ENCODE measurements at regions not wholly inside any gene's neighbourhood (a gene's known extent, or its start where the extent isn't known, plus 50 kb on each side); places are given as distances from the start of the nearest gene placed in this dataset.
A peak's percentile ranks its signal among the peaks of the same experiment; 100 is the strongest.

- intact Hi-C loops (cut with micrococcal nuclease), result no loop called here
- ChIA-PET POLR2A (no interaction called here), CTCF (interaction anchor here (0.6 kb wide), 1 partner anchor 699 kb away, joined by 3 read pairs; no protein-coding TSS in a partner anchor)
- Mint-ChIP-seq H3K27me3 (ENCODE audit: insufficient read depth, unreplicated experiment) (no peaks in the 10 kb centered on the region), H3K27ac (ENCODE audit: low read depth, unreplicated experiment) (no peak overlapping the region), H3K36me3 (ENCODE audit: insufficient read depth, unreplicated experiment) (no peaks in the 10 kb centered on the region), H3K9me3 (ENCODE audit: unreplicated experiment) (peaks cover 14% of the 10 kb centered on the region), H3K4me3 (ENCODE audit: unreplicated experiment) (no peak overlapping the region), H3K4me1 (ENCODE audit: insufficient read depth, unreplicated experiment) (peaks cover 4% of the 10 kb centered on the region)
- no peak for TF ChIP-seq CTCF (IDR thresholded peaks at IDR 0.05; ENCODE audit: unreplicated experiment)
- DNase-seq (ENCODE audit: unreplicated experiment), result peak; percentile 7
- BruUV-seq (replicated peaks), result no TSS peak
These were observed 263.1 kb upstream of the CXCL12 start for GRCh38 chr10:44647877-44648542.

- no TSS peak for BruUV-seq (replicated peaks)
- Mint-ChIP-seq H3K27me3 (ENCODE audit: insufficient read depth, unreplicated experiment) (no peaks in the 10 kb centered on the region), H3K9me3 (ENCODE audit: unreplicated experiment) (peaks cover 8% of the 10 kb centered on the region), H3K4me1 (ENCODE audit: insufficient read depth, unreplicated experiment) (peaks cover 4% of the 10 kb centered on the region), H3K36me3 (ENCODE audit: insufficient read depth, unreplicated experiment) (no peaks in the 10 kb centered on the region), H3K4me3 (ENCODE audit: unreplicated experiment) (no peak overlapping the region), H3K27ac (ENCODE audit: low read depth, unreplicated experiment) (no peak overlapping the region)
- no peak for DNase-seq (ENCODE audit: unreplicated experiment)
- ChIA-PET POLR2A (no interaction called here), CTCF (no interaction called here)
- TF ChIP-seq CTCF (IDR thresholded peaks at IDR 0.05; ENCODE audit: unreplicated experiment), result no peak
- intact Hi-C loops (cut with micrococcal nuclease), result no loop called here
These were observed 260.2 kb upstream of the TMEM72 start for GRCh38 chr10:44650691-44651661.

DNA sequence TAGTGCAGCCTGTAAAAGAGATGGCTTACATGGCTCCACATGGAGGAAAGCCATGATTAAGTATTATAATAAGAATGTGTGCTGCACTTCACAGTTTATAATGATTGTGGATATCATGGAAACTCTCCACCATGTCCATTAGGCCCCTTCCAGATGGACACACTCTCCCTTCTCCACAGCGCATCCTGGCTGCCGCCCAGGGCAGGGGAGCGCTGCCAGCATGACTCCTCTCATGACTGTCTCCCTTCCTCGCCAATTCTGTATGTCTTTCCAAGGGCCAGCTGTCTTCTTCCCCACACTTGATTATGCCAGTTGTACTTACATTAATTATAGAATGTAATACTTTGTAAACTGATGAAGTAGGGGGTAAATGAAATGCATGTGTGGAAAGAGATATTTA lies 259.3 kb upstream of the TMEM72 start:
- peaks cover 4% of the 10 kb centered on the region for H3K4me1 Mint-ChIP-seq (ENCODE audit: insufficient read depth, unreplicated experiment)
- H3K4me3 Mint-ChIP-seq (ENCODE audit: unreplicated experiment), result no peak overlapping the region

More for the DNA sequence above, 259.3 kb upstream of the TMEM72 start:
- no peak for TF ChIP-seq CTCF (IDR thresholded peaks at IDR 0.05; ENCODE audit: unreplicated experiment)
- peak; percentile 5 for DNase-seq (ENCODE audit: unreplicated experiment)
- intact Hi-C loops (cut with micrococcal nuclease), result no loop called here
- POLR2A ChIA-PET, result no interaction called here
- no peaks in the 10 kb centered on the region for H3K36me3 Mint-ChIP-seq (ENCODE audit: insufficient read depth, unreplicated experiment)
- CTCF ChIA-PET, result no interaction called here
- no peak overlapping the region for H3K27ac Mint-ChIP-seq (ENCODE audit: low read depth, unreplicated experiment)
- no TSS peak for BruUV-seq (replicated peaks)
- no peaks in the 10 kb centered on the region for H3K27me3 Mint-ChIP-seq (ENCODE audit: insufficient read depth, unreplicated experiment)
- H3K9me3 Mint-ChIP-seq (ENCODE audit: unreplicated experiment), result peaks cover 8% of the 10 kb centered on the region

Measured in MCF 10A (cell line).